ENCODE measurements at regions not wholly inside any gene's neighbourhood (a gene's known extent, or its start where the extent isn't known, plus 50 kb on each side); places are given as distances from the start of the nearest gene placed in this dataset.

DNA sequence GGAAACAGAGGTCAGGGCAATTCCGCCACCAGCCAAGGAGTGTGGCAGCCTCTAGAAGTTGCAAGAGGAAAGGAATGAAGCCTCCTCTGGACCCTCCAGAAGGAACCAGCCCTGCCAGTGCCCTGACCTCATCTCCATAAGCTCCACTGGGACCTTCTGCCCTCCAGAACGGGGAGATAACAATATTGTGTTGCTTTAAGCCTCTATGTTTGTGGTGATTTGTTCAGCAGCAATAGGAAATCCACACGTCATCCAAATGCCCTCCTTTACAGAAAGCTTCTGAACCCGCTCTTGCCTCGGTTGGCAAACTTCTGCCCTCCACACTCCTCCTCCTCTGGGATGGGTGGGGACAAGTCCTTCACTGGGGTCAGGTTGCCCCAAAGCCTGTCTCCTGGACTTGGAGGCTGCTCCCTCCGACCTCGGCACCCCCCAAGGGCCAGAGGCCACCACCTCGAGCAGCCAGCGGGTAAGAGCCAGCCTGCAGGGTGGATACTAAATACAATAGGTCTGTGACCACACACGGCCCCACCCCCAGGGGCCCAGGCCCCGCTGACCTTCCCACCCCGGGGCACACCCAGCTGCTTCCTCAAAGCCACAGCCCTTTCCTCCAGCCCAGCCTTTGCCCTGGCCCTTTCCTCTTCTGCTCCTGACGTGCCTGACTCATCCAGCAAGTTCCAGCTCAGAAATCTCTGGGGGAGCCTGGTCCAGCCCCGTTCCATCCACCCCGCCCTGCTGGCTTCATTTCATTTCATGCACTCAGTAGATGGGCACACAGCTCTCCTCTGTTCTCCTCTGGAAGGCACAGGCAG is 58.7 kb upstream of the NCOR2 start:
- TF ChIP-seq, protein P1, sequence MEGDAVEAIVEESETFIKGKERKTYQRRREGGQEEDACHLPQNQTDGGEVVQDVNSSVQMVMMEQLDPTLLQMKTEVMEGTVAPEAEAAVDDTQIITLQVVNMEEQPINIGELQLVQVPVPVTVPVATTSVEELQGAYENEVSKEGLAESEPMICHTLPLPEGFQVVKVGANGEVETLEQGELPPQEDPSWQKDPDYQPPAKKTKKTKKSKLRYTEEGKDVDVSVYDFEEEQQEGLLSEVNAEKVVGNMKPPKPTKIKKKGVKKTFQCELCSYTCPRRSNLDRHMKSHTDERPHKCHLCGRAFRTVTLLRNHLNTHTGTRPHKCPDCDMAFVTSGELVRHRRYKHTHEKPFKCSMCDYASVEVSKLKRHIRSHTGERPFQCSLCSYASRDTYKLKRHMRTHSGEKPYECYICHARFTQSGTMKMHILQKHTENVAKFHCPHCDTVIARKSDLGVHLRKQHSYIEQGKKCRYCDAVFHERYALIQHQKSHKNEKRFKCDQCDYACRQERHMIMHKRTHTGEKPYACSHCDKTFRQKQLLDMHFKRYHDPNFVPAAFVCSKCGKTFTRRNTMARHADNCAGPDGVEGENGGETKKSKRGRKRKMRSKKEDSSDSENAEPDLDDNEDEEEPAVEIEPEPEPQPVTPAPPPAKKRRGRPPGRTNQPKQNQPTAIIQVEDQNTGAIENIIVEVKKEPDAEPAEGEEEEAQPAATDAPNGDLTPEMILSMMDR (IDR thresholded peaks at IDR 0.05; ENCODE audit: low read length): no peak
- no peak for TF ChIP-seq EZH2 (IDR thresholded peaks at IDR 0.05; ENCODE audit: borderline replicate concordance, low read length)

Measured in OCI-LY1 (cell line).